H1 (cell line): ENCODE measurements at regions not wholly inside any gene's neighbourhood (a gene's known extent, or its start where the extent isn't known, plus 50 kb on each side); places are given as distances from the start of the nearest gene placed in this dataset.

Experiments
- CTCF ChIA-PET: fragments of 300-600 bp; sonication (Branson Sonifier 250); formaldehyde crosslinking; loops from one replicate; lab custom pipeline; 2021; ENCODE audit not compliant: partially characterized antibody; lab: Charles Lee
- POLR2A ChIA-PET: fragments of 300-600 bp; sonication (Branson Sonifier 250); formaldehyde crosslinking; loops from one replicate; lab custom pipeline; 2021; ENCODE audit warnings: inconsistent platforms; ENCODE audit not compliant: partially characterized antibody; lab: Charles Lee
- DNase-seq, 2 experiments: peaks; one replicate each; pipeline versions ENCODE4 v3.0.0 to v3.0.0-alpha.2; 2010 to 2022; ENCODE audit warnings: low spot score in 2 of 2, low read depth in 1 of 2, mixed read lengths in 1 of 2
- FAIRE-seq: peaks from 2 replicates; lab custom pipeline; 2011; peaks lifted over from hg19 to GRCh38; lab: Jason Lieb, UNC
- H2AFZ ChIP-seq: 2 replicates; pipeline ENCODE4 v1.8.1; 2012; ENCODE audit warnings: low read length, inconsistent platforms
- H2AK5ac ChIP-seq: 2 replicates; pipeline ENCODE4 v1.6.1; 2013; ENCODE audit warnings: low read depth, low read length
- H2BK120ac ChIP-seq: replicated peaks from 2 replicates; pipeline ENCODE3; 2013; ENCODE audit warnings: low read depth, low read length, inconsistent platforms
- H2BK12ac ChIP-seq: 2 replicates; pipeline ENCODE4 v1.6.1; 2013; ENCODE audit warnings: low read depth, low read length
- H2BK15ac ChIP-seq: 2 replicates; pipeline ENCODE4 v1.6.1; 2013; ENCODE audit warnings: low read length
- H2BK20ac ChIP-seq: 2 replicates; pipeline ENCODE4 v1.6.1; 2013; ENCODE audit warnings: low read length
- H2BK5ac ChIP-seq: 2 replicates; pipeline ENCODE4 v1.6.1; 2013; ENCODE audit warnings: low read depth, low read length
- H3K14ac ChIP-seq: 2 replicates; pipeline ENCODE4 v1.6.1; 2013; ENCODE audit warnings: inconsistent platforms; ENCODE audit not compliant: insufficient read length
- H3K18ac ChIP-seq: 2 replicates; pipeline ENCODE4 v1.6.1; 2013; ENCODE audit warnings: low read length; ENCODE audit errors: extremely low read depth
- H3K23ac ChIP-seq: 2 replicates; pipeline ENCODE4 v1.6.1; 2013; ENCODE audit warnings: inconsistent platforms; ENCODE audit not compliant: insufficient read length
- H3K23me2 ChIP-seq: 2 replicates; pipeline ENCODE4 v1.6.1; 2013; ENCODE audit warnings: low read depth, low read length
- H3K27ac ChIP-seq: 2 replicates; pipeline ENCODE4 v1.6.1; 2011; ENCODE audit warnings: low read depth, low read length, inconsistent platforms
- H3K27me3 ChIP-seq, 4 experiments: replicated peaks in 1 of 4; 1 replicate in 1 of 4; 2 replicates in 3 of 4; pipeline versions ENCODE4 v1.6.1 to v1.8.1; 2011 to 2013; ENCODE audit warnings: low read length in 3 of 4, mild to moderate bottlenecking in 3 of 4, inconsistent platforms in 2 of 4, mixed read lengths in 2 of 4, moderate library complexity in 1 of 4; ENCODE audit not compliant: control insufficient read depth in 3 of 4, insufficient read depth in 3 of 4; ENCODE audit errors: extremely low read depth in 1 of 4
- H3K36me3 ChIP-seq, 4 experiments: 2 replicates each; pipeline versions ENCODE4 v1.6.1 to v1.8.1; 2011 to 2013; ENCODE audit warnings: mild to moderate bottlenecking in 4 of 4, low read length in 3 of 4, moderate library complexity in 2 of 4, control low read depth in 1 of 4, inconsistent platforms in 1 of 4; ENCODE audit not compliant: insufficient read depth in 4 of 4, control insufficient read depth in 2 of 4
- H3K4ac ChIP-seq: replicated peaks from 2 replicates; pipeline ENCODE3; 2013; ENCODE audit warnings: low read length, low read depth, mixed read lengths, inconsistent platforms; ENCODE audit not compliant: insufficient read length
- H3K4me1 ChIP-seq, 4 experiments: replicated peaks in 1 of 4; 1 replicate in 1 of 4; 2 replicates in 3 of 4; pipeline versions ENCODE4 v1.6.1 to v1.8.1; 2011 to 2013; ENCODE audit warnings: low read length in 3 of 4, inconsistent platforms in 2 of 4, mixed read lengths in 1 of 4; ENCODE audit not compliant: insufficient read depth in 4 of 4, control insufficient read depth in 3 of 4
- H3K4me2 ChIP-seq, 2 experiments: 2 replicates each; pipeline versions ENCODE4 v1.6.1 to v1.8.1; 2011 to 2013; ENCODE audit warnings: low read depth in 2 of 2, low read length in 2 of 2, control low read depth in 1 of 2, inconsistent platforms in 1 of 2, mild to moderate bottlenecking in 1 of 2; ENCODE audit not compliant: insufficient read depth in 1 of 2
- H3K4me3 ChIP-seq, 4 experiments: fragments of 200-600, 300-600 bp in 1 of 4; sonication (generic), shearing (Covaris generic), sonication (Bioruptor Twin) in 1 of 4; 2 replicates each; pipeline versions ENCODE4 v1.5.1 to v1.8.1; 2011 to 2016; ENCODE audit warnings: low read length in 4 of 4, low read depth in 3 of 4, control low read depth in 2 of 4, inconsistent platforms in 2 of 4, mild to moderate bottlenecking in 2 of 4, mixed read lengths in 1 of 4, moderate library complexity in 1 of 4; ENCODE audit not compliant: insufficient read depth in 2 of 4; ENCODE audit errors: extremely low read depth in 1 of 4
- H3K56ac ChIP-seq: replicated peaks from 2 replicates; pipeline ENCODE3; 2013; ENCODE audit warnings: low read depth, mild to moderate bottlenecking, mixed read lengths, low read length, inconsistent platforms; ENCODE audit not compliant: insufficient read length
- H3K79me1 ChIP-seq: 2 replicates; pipeline ENCODE4 v1.6.1; 2013; ENCODE audit warnings: low read depth, low read length, control low read depth
- H3K79me2 ChIP-seq, 2 experiments: 2 replicates each; pipeline versions ENCODE4 v1.6.1 to v1.8.1; 2012 to 2013; ENCODE audit warnings: low read length in 2 of 2, mild to moderate bottlenecking in 2 of 2, inconsistent platforms in 1 of 2; ENCODE audit not compliant: insufficient read depth in 2 of 2, control insufficient read depth in 1 of 2
- H3K9ac ChIP-seq, 4 experiments: replicated peaks in 1 of 4; 1 replicate in 1 of 4; 2 replicates in 3 of 4; pipeline versions ENCODE4 v1.6.1 to v1.8.1; 2011 to 2013; ENCODE audit warnings: low read depth in 3 of 4, low read length in 3 of 4, control low read depth in 2 of 4, mild to moderate bottlenecking in 2 of 4, moderate library complexity in 2 of 4, inconsistent platforms in 1 of 4; ENCODE audit errors: extremely low read depth in 1 of 4
- H3K9me3 ChIP-seq, 2 experiments: 2 replicates each; pipeline versions ENCODE4 v1.6.1 to v1.8.1; 2012 to 2013; ENCODE audit warnings: mild to moderate bottlenecking in 2 of 2, moderate library complexity in 2 of 2, control low read depth in 1 of 2, inconsistent platforms in 1 of 2, low read depth in 1 of 2, low read length in 1 of 2, mixed read lengths in 1 of 2; ENCODE audit not compliant: insufficient read depth in 2 of 2
- H4K20me1 ChIP-seq, 2 experiments: replicated peaks in 1 of 2; 2 replicates each; pipeline versions ENCODE3 to v1.8.1; 2011 to 2013; ENCODE audit warnings: inconsistent platforms in 2 of 2, low read length in 2 of 2, mild to moderate bottlenecking in 1 of 2; ENCODE audit not compliant: insufficient read depth in 2 of 2, control insufficient read depth in 1 of 2
- H4K5ac ChIP-seq: 2 replicates; pipeline ENCODE4 v1.6.1; 2013; ENCODE audit warnings: low read length, low read depth, mixed read lengths, inconsistent platforms; ENCODE audit not compliant: insufficient read length
- H4K8ac ChIP-seq: 2 replicates; pipeline ENCODE4 v1.8.0; 2013; ENCODE audit warnings: mild to moderate bottlenecking, moderate library complexity, low read length, inconsistent platforms; ENCODE audit not compliant: insufficient read depth; ENCODE audit errors: extremely low read depth
- H4K91ac ChIP-seq: replicated peaks from 2 replicates; pipeline ENCODE3; 2013; ENCODE audit warnings: low read length, mixed read lengths, inconsistent platforms; ENCODE audit not compliant: insufficient read length
- CREB1 ChIP-seq: IDR thresholded peaks from 2 replicates; pipeline ENCODE4 v1.6.1; 2012; ENCODE audit warnings: inconsistent platforms
- RFX5 ChIP-seq: IDR thresholded peaks from 2 replicates; pipeline ENCODE4 v1.6.1; 2011; ENCODE audit warnings: low read depth, low read length, improper control_type of control experiment, borderline replicate concordance
- WGBS, 2 experiments: shearing (Covaris generic) in 1 of 2; methylation state at CpG; one replicate each; pipeline versions ENCODE4 v1.1.6 to v1.1.7; 2013 to 2015; ENCODE audit warnings: low lambda C conversion rate in 2 of 2, mixed read lengths in 2 of 2, inconsistent platforms in 1 of 2, low coverage in 1 of 2, missing lambda C conversion rate in 1 of 2; ENCODE audit not compliant: insufficient replicate concordance in 2 of 2, insufficient coverage in 1 of 2, insufficient read length in 1 of 2; ENCODE audit errors: extremely low coverage in 1 of 2, missing lambda C conversion rate in 1 of 2; 5-methylcytosine and 5-hydroxymethylcytosine counted together

DNA sequence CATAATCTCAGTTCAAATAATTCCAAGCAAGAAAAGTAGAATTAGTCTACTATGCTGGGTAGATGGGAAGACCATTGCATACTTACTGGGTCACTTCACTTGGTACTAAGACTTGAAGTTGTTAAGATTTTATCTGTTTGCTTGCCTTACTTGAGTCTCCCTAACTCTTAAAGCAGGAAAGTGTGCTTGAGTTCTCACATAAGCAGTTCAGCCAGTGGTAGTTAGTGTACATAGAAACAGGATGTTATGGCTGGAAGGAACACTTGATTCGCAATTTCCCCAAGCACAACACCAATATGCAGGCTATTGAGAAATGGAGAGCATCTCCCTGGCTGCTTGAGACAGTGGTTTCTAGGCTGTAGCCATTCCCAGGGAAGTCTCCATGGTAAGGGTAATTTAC, 176.1 kb downstream of the MSL3 start:
- Histone ChIP-seq H3K36me3 (no peaks in the 10 kb centered on the region), H3K27ac (no peak overlapping the region), H4K20me1 (no peaks in the 10 kb centered on the region), H3K9me3 (no peaks in the 10 kb centered on the region), H3K79me1 (no peaks in the 10 kb centered on the region), H2AK5ac (no peak overlapping the region), H3K18ac (no peak overlapping the region), H4K8ac (no peak overlapping the region), H3K9ac (no peak overlapping the region), H3K23ac (no peak overlapping the region), H2BK5ac (no peak overlapping the region), H4K5ac (no peak overlapping the region), H3K14ac (no peak overlapping the region), H2BK120ac (no peak overlapping the region), H3K23me2 (no peaks in the 10 kb centered on the region), H3K4me3 (no peak overlapping the region), H3K4ac (no peak overlapping the region), H3K4me1 (no peaks in the 10 kb centered on the region), H3K4me2 (no peak overlapping the region), H2BK15ac (no peak overlapping the region), H2BK12ac (no peak overlapping the region), H2AFZ (no peak overlapping the region), H2BK20ac (no peak overlapping the region), H3K27me3 (no peaks in the 10 kb centered on the region), H3K79me2 (no peaks in the 10 kb centered on the region), H4K91ac (no peak overlapping the region), H3K56ac (no peak overlapping the region)
- DNase-seq (no peak), FAIRE-seq (no peak)
- CTCF ChIA-PET: no interaction called here
- 100% methylated on average over 1 of the region's 1 CpG; no CpG with 5 or more reads in 1 of the 2 experiments for WGBS, 2 experiments
- POLR2A ChIA-PET: no interaction called here
- no peak for TF ChIP-seq CREB1
- TF ChIP-seq RFX5: no peak
